Fibroblast of skin of right quadriceps (primary cell): ENCODE measurements at regions not wholly inside any gene's neighbourhood (a gene's known extent, or its start where the extent isn't known, plus 50 kb on each side); places are given as distances from the start of the nearest gene placed in this dataset.
"Not testable (repeated sequence)": the region's sequence is repeated elsewhere in the genome, so short reads cannot be mapped to it uniquely, and the experiment has no call there.

ENCODE experiments used
- DNase-seq: peaks from one replicate; pipeline ENCODE4 v3.0.0-alpha.2; 2013

GRCh38 chr2:236632295-236633218, 62.9 kb downstream of the ACKR3 start:
- no peak for DNase-seq

DNA sequence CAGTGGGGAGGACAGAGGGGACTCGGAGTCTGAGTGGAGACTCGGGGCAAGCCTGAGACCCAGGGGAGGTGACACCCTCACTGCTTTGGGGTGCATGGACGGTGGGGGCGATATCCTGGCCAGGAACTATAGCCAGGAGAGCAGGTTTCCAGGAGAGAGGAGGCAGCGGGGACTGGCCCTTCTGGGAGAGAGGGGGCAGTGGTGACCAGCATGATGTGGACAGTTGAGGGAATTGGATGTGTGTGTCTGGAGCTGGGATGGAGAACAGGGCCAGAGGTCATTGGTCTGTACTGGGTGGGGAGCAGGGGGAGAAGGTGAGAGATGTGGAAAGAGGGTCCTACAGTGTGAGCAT, 63.6 kb downstream of the ACKR3 start:
- no peak for DNase-seq

- no peak for DNase-seq
Measured at GRCh38 chr2:236633775-236634560, 64.3 kb downstream of the ACKR3 start.

- DNase-seq = no peak
Measured at GRCh38 chr2:236636261-236636660, 66.6 kb downstream of the ACKR3 start.

- no peak for DNase-seq
Measured at GRCh38 chr2:236636714-236637470, 67.3 kb downstream of the ACKR3 start.

GRCh38 chr2:236637686-236638569, 68.3 kb downstream of the ACKR3 start:
- DNase-seq = peak; percentile 51

- no peak for DNase-seq
Measured at GRCh38 chr2:236638707-236639106, 69.1 kb downstream of the ACKR3 start.

DNA sequence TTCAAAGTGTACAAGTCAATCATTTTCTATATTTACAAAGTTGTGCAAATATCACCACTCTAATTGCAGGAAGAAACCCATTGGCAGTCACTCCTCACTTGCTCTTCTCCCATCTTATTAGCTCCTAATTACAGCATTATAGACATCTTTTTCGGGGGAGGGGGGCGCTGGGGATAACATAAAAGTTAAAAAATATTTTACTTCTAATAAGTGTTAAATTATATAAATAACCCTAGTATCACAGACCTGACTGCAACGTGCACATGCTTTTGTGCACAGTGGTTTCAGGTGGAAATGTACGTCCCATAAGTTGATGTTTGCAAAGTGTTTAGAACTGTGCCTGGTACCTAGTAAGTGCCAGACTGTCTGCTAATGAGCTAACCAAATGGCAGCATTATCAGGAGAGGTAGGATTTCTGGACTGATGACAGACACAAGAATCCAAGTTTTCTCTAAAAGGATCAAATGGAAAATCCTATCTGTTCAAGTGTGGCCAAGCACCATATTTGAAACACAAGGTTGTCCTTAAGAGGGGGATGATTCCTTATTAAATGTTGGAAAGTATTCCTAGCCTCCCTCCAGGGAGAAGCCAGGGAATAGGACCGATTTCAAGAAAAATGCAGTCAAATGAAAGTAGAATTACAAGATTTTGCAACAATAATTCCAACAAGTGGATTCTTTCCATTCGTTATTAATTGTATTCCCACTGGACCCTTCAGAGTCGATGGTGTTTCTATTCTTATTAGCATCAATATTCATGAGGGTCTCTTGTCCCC, 70.0 kb downstream of the ACKR3 start:
- no peak for DNase-seq

- DNase-seq = no peak
Measured at GRCh38 chr2:236641051-236641726, 71.6 kb downstream of the ACKR3 start.

- no peak for DNase-seq
Measured at GRCh38 chr2:236642125-236642524, 72.5 kb downstream of the ACKR3 start.

DNA sequence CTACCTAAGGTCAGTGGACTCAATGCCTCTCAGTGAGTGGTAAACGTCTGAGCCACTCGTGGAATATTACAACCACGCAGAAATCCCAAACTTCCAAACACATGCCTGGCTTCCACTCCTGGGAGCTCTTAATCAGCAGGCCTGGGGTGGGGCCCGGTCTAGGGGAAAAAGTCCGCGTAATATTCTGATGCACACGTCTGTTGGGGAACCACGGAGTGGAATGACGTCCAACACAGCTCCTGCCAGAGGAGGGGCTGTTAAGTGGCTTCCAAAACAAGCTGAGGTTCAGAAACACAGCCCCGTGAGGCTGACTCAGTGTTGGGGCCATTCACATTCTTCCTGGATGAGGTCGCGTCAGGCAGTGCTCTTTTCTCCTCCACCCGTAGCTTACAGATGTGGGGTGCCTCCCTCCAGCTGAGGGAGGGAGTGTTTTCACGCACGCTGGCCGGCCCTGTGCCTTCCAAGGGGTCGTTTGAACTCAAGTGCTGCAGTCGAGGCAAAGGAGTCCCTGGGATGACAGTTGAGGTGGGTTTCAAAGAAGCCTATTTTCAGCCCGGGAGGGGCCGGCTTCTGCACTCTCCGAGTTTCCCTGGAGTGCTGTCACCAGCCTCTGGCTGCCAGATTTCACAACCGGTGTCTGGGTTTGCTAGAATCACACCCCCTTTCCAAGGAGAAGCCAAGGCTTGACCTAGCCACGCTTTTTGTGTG, 73.1 kb downstream of the ACKR3 start:
- DNase-seq = peak; percentile 99

GRCh38 chr2:236643480-236643879, 73.9 kb downstream of the ACKR3 start:
- DNase-seq = no peak

- no peak for DNase-seq
Measured at GRCh38 chr2:236644067-236644466, 74.4 kb downstream of the ACKR3 start.

DNA sequence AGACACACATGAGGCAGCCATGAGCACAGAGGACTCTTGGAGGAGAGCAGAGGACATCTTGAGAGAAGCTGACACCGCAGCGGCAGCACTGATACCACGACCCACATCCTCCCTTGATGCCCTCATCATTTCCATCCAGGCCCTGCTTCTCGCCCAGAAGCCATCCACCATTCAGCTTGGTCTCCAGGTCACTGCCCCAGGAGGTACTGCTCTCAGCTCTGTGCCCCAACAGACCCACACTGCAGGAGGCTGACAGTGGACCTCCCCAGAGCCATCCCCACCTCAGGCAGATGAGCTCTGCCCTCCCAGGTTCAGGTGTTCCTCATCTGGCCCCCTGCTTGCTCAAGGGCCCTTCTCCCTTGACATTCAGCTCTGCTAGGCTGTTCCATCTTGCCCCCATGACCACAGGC, 74.9 kb downstream of the ACKR3 start:
- no peak for DNase-seq

DNA sequence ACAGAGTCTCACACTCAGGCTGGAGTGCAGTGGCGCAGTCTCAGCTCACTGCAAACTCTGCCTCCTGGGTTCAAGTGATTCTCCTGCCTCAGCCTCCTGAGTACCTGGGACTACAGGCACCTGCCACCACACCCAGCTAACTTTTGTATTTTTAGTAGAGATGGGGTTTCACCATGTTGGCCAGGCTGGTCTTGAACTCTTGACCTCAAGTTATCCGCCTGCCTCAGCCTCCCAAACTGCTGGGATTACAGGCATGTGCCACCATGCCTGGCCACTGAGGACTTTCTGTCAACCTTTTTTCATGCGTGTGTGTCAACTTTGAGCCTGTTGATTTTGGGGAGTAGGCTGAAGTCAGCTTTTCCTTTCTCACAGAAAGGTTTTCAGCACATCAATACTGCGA, 75.5 kb downstream of the ACKR3 start:
- DNase-seq = not testable (repeated sequence)

GRCh38 chr2:236646441-236646840, 76.8 kb downstream of the ACKR3 start:
- no peak for DNase-seq

- DNase-seq = no peak
Measured at GRCh38 chr2:236646871-236647270, 77.2 kb downstream of the ACKR3 start.

- no peak for DNase-seq
Measured at GRCh38 chr2:236647621-236648020, 78.0 kb downstream of the ACKR3 start.

- no peak for DNase-seq
Measured at GRCh38 chr2:236653863-236654262, 84.2 kb downstream of the ACKR3 start.

- no peak for DNase-seq
Measured at GRCh38 chr2:236654496-236654895, 84.9 kb downstream of the ACKR3 start.
